ENCODE measurements at regions not wholly inside any gene's neighbourhood (a gene's known extent, or its start where the extent isn't known, plus 50 kb on each side); places are given as distances from the start of the nearest gene placed in this dataset.

GRCh38 chr6:62971976-62972658 is 239.2 kb upstream of the FKBP1C start:
- POLR2A ChIA-PET (ENCODE audit: partially characterized antibody): no interaction called here

More at GRCh38 chr6:62971976-62972658, 239.2 kb upstream of the FKBP1C start:
- no peak overlapping the region for H2BK120ac ChIP-seq (replicated peaks; ENCODE audit: low read depth, low read length)
- no peak overlapping the region for H2BK15ac ChIP-seq (ENCODE audit: low read length)
- no peak overlapping the region for H3K4ac ChIP-seq (replicated peaks; ENCODE audit: insufficient read length, low read depth, low read length)
- H4K8ac ChIP-seq (ENCODE audit: extremely low read depth, insufficient read depth, low read length): no peak overlapping the region
- no peak overlapping the region for H3K18ac ChIP-seq (ENCODE audit: extremely low read depth, low read length)
- H2BK20ac ChIP-seq (ENCODE audit: low read length): no peak overlapping the region
- 89% methylated on average over 1 of the region's 1 CpG; no CpG with 5 or more reads in 1 of the 2 experiments for WGBS, 2 experiments (ENCODE audit: extremely low coverage in 1 of 2, insufficient coverage in 1 of 2, insufficient read length in 1 of 2, insufficient replicate concordance in 2 of 2, low coverage in 1 of 2, low lambda C conversion rate in 2 of 2, missing lambda C conversion rate in 1 of 2)
- no peaks in the 10 kb centered on the region for H3K23me2 ChIP-seq (ENCODE audit: low read depth, low read length)
- no peak overlapping the region for H3K4me2 ChIP-seq (ENCODE audit: insufficient read depth in 1 of 2, low read depth in 2 of 2, low read length in 2 of 2)
- FAIRE-seq (no peak), DNase-seq (ENCODE audit: low read depth in 1 of 2, low spot score in 2 of 2) (no peak)
- no peaks in the 10 kb centered on the region for H3K36me3 ChIP-seq (ENCODE audit: control insufficient read depth in 2 of 4, insufficient read depth in 4 of 4, low read length in 3 of 4)
- no peaks in the 10 kb centered on the region for H4K20me1 ChIP-seq (replicated peaks in 1 of 2; ENCODE audit: control insufficient read depth in 1 of 2, insufficient read depth in 2 of 2, low read length in 2 of 2)
- no peaks in the 10 kb centered on the region for H3K79me1 ChIP-seq (ENCODE audit: low read depth, low read length)
- H3K56ac ChIP-seq (replicated peaks; ENCODE audit: insufficient read length, low read depth, low read length): no peak overlapping the region
- no peak overlapping the region for H3K9ac ChIP-seq (replicated peaks in 1 of 4; ENCODE audit: extremely low read depth in 1 of 4, low read depth in 3 of 4, low read length in 3 of 4)
- H3K4me1 ChIP-seq (replicated peaks in 1 of 4; ENCODE audit: control insufficient read depth in 3 of 4, insufficient read depth in 4 of 4, low read length in 3 of 4): no peaks in the 10 kb centered on the region
- H2AFZ ChIP-seq (ENCODE audit: low read length): no peak overlapping the region
- no peak overlapping the region for H2AK5ac ChIP-seq (ENCODE audit: low read depth, low read length)
- no peak overlapping the region for H3K27ac ChIP-seq (ENCODE audit: low read depth, low read length)
- no peaks in the 10 kb centered on the region for H3K9me3 ChIP-seq (ENCODE audit: insufficient read depth in 2 of 2, low read depth in 1 of 2, low read length in 1 of 2)
- TF ChIP-seq ZNF274 (IDR thresholded peaks at IDR 0.05; ENCODE audit: borderline replicate concordance, extremely low read depth, low read length) (no peak), EZH2 (IDR thresholded peaks at IDR 0.05; ENCODE audit: low read depth, low read length, severe bottlenecking) (no peak), JUND (IDR thresholded peaks at IDR 0.05; ENCODE audit: low read length) (no peak), SIX5 (IDR thresholded peaks at IDR 0.05; ENCODE audit: low read depth, low read length) (no peak), CREB1 (IDR thresholded peaks at IDR 0.05) (no peak), BRCA1 (IDR thresholded peaks at IDR 0.05; ENCODE audit: low read depth, low read length) (no peak), TBP (IDR thresholded peaks at IDR 0.05; ENCODE audit: low read depth, low read length) (no peak), PHF8 (conservative IDR thresholded peaks at IDR 0.05; ENCODE audit: low read depth, low read length) (no peak), CBX8 (IDR thresholded peaks at IDR 0.05; ENCODE audit: borderline replicate concordance, low read depth, low read length) (no peak), TAF1 (IDR thresholded peaks at IDR 0.05; ENCODE audit: low read depth, low read length) (no peak)
- CTCF ChIA-PET (ENCODE audit: partially characterized antibody): no interaction called here
- no peak overlapping the region for H4K91ac ChIP-seq (replicated peaks; ENCODE audit: insufficient read length, low read length)
- H3K79me2 ChIP-seq (ENCODE audit: control insufficient read depth in 1 of 2, insufficient read depth in 2 of 2, low read length in 2 of 2): no peaks in the 10 kb centered on the region
- H3K23ac ChIP-seq (ENCODE audit: insufficient read length): no peak overlapping the region
- H3K14ac ChIP-seq (ENCODE audit: insufficient read length): no peak overlapping the region
- H3K4me3 ChIP-seq (ENCODE audit: extremely low read depth in 1 of 4, insufficient read depth in 2 of 4, low read depth in 3 of 4, low read length in 4 of 4): no peak overlapping the region
- no peaks in the 10 kb centered on the region for H3K27me3 ChIP-seq (replicated peaks in 1 of 4; ENCODE audit: control insufficient read depth in 3 of 4, extremely low read depth in 1 of 4, insufficient read depth in 3 of 4, low read length in 3 of 4)
- H2BK5ac ChIP-seq (ENCODE audit: low read depth, low read length): no peak overlapping the region
- H2BK12ac ChIP-seq (ENCODE audit: low read depth, low read length): no peak overlapping the region
- H4K5ac ChIP-seq (ENCODE audit: insufficient read length, low read depth, low read length): no peak overlapping the region
